ENCODE measurements at regions not wholly inside any gene's neighbourhood (a gene's known extent, or its start where the extent isn't known, plus 50 kb on each side); places are given as distances from the start of the nearest gene placed in this dataset.

GRCh38 chr4:106615961-106616360 is 247.4 kb upstream of the GIMD1 start:
- no peak for TF ChIP-seq CHD2 (IDR thresholded peaks at IDR 0.05; ENCODE audit: borderline replicate concordance, low read depth, low read length)
- TF ChIP-seq, protein P1, sequence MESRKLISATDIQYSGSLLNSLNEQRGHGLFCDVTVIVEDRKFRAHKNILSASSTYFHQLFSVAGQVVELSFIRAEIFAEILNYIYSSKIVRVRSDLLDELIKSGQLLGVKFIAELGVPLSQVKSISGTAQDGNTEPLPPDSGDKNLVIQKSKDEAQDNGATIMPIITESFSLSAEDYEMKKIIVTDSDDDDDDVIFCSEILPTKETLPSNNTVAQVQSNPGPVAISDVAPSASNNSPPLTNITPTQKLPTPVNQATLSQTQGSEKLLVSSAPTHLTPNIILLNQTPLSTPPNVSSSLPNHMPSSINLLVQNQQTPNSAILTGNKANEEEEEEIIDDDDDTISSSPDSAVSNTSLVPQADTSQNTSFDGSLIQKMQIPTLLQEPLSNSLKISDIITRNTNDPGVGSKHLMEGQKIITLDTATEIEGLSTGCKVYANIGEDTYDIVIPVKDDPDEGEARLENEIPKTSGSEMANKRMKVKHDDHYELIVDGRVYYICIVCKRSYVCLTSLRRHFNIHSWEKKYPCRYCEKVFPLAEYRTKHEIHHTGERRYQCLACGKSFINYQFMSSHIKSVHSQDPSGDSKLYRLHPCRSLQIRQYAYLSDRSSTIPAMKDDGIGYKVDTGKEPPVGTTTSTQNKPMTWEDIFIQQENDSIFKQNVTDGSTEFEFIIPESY (IDR thresholded peaks at IDR 0.05) = no peak
- TF ChIP-seq HCFC1 (IDR thresholded peaks at IDR 0.05; ENCODE audit: low read length) = no peak
- no peak for TF ChIP-seq SMAD1 (IDR thresholded peaks at IDR 0.05; ENCODE audit: low read depth, partially characterized antibody)
- TF ChIP-seq CEBPB (IDR thresholded peaks at IDR 0.05; ENCODE audit: borderline replicate concordance in 1 of 2, low read depth in 2 of 2, low read length in 2 of 2) = no peak
- no peak for TF ChIP-seq CTCF (IDR thresholded peaks at IDR 0.05 in 2 of 3, conservative IDR thresholded peaks at IDR 0.05 in 1 of 3; ENCODE audit: control insufficient read depth in 2 of 3, extremely low read depth in 1 of 3, insufficient read depth in 1 of 3, low read depth in 3 of 3, low read length in 3 of 3)
- TF ChIP-seq, protein P2, sequence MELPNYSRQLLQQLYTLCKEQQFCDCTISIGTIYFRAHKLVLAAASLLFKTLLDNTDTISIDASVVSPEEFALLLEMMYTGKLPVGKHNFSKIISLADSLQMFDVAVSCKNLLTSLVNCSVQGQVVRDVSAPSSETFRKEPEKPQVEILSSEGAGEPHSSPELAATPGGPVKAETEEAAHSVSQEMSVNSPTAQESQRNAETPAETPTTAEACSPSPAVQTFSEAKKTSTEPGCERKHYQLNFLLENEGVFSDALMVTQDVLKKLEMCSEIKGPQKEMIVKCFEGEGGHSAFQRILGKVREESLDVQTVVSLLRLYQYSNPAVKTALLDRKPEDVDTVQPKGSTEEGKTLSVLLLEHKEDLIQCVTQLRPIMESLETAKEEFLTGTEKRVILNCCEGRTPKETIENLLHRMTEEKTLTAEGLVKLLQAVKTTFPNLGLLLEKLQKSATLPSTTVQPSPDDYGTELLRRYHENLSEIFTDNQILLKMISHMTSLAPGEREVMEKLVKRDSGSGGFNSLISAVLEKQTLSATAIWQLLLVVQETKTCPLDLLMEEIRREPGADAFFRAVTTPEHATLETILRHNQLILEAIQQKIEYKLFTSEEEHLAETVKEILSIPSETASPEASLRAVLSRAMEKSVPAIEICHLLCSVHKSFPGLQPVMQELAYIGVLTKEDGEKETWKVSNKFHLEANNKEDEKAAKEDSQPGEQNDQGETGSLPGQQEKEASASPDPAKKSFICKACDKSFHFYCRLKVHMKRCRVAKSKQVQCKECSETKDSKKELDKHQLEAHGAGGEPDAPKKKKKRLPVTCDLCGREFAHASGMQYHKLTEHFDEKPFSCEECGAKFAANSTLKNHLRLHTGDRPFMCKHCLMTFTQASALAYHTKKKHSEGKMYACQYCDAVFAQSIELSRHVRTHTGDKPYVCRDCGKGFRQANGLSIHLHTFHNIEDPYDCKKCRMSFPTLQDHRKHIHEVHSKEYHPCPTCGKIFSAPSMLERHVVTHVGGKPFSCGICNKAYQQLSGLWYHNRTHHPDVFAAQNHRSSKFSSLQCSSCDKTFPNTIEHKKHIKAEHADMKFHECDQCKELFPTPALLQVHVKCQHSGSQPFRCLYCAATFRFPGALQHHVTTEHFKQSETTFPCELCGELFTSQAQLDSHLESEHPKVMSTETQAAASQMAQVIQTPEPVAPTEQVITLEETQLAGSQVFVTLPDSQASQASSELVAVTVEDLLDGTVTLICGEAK (IDR thresholded peaks at IDR 0.05; ENCODE audit: borderline replicate concordance) = no peak
- no peak for TF ChIP-seq SREBF1 (IDR thresholded peaks at IDR 0.05; ENCODE audit: low read length)
- no peak for TF ChIP-seq FOXK2 (IDR thresholded peaks at IDR 0.05)
- no peak for TF ChIP-seq HDGF (IDR thresholded peaks at IDR 0.05)
- no peak for TF ChIP-seq STAT3 (IDR thresholded peaks at IDR 0.05; ENCODE audit: low read depth, low read length)
- TF ChIP-seq PML (IDR thresholded peaks at IDR 0.05; ENCODE audit: low read length) = no peak
- no peak for TF ChIP-seq EZH2 (IDR thresholded peaks at IDR 0.05; ENCODE audit: borderline replicate concordance, control insufficient read depth, low read depth, low read length)
